Activated CD4-positive, alpha-beta T cell treated with anti-CD3 and anti-CD28 coated beads for 48 hours (primary cell): ENCODE measurements at regions not wholly inside any gene's neighbourhood (a gene's known extent, or its start where the extent isn't known, plus 50 kb on each side); places are given as distances from the start of the nearest gene placed in this dataset.
"Not testable (repeated sequence)": the region's sequence is repeated elsewhere in the genome, so short reads cannot be mapped to it uniquely, and the experiment has no call there.

Experiments used
- DNase-seq: peaks from one replicate; pipeline ENCODE4 v3.0.0-alpha.2; 2020

- DNase-seq: no peak
Observed at GRCh38 chr21:35982717-35983116, 77.6 kb downstream of the SETD4 start.

- DNase-seq: no peak
Observed at GRCh38 chr21:35981514-35982070, 78.7 kb downstream of the SETD4 start.

- DNase-seq: no peak
Observed at GRCh38 chr21:35980821-35981220, 79.5 kb downstream of the SETD4 start.

- DNase-seq: not testable (repeated sequence)
Observed at GRCh38 chr21:35977860-35978259, 82.5 kb downstream of the SETD4 start.

- DNase-seq: no peak
Observed at GRCh38 chr21:35976929-35977328, 83.4 kb downstream of the SETD4 start.

GRCh38 chr21:35976481-35976880, 83.8 kb downstream of the SETD4 start:
- no peak for DNase-seq

- no peak for DNase-seq
Observed at GRCh38 chr21:35974775-35975174, 85.6 kb downstream of the SETD4 start.

GRCh38 chr21:35971824-35972223, 88.5 kb downstream of the SETD4 start:
- DNase-seq: no peak

- DNase-seq: no peak
Observed at GRCh38 chr21:35969281-35969680, 91.0 kb downstream of the SETD4 start.

- no peak for DNase-seq
Observed at GRCh38 chr21:35968564-35968963, 91.8 kb downstream of the SETD4 start.

GRCh38 chr21:35965699-35966098, 94.6 kb downstream of the SETD4 start:
- no peak for DNase-seq

- DNase-seq: no peak
Observed at GRCh38 chr21:35963920-35964451, 96.3 kb downstream of the SETD4 start.

GRCh38 chr21:35962917-35963316, 97.4 kb downstream of the SETD4 start:
- DNase-seq: no peak

- DNase-seq: no peak
Observed at GRCh38 chr21:35954066-35954465, 106.3 kb downstream of the SETD4 start.

GRCh38 chr21:35953597-35953996, 106.7 kb downstream of the SETD4 start:
- no peak for DNase-seq

GRCh38 chr21:35952651-35953340, 107.5 kb downstream of the SETD4 start:
- no peak for DNase-seq

GRCh38 chr21:35948982-35949381, 111.3 kb downstream of the SETD4 start:
- DNase-seq: no peak

GRCh38 chr21:35945089-35945671, 115.1 kb downstream of the SETD4 start:
- no peak for DNase-seq

GRCh38 chr21:35943752-35944151, 116.6 kb downstream of the SETD4 start:
- DNase-seq: no peak

- no peak for DNase-seq
Observed at GRCh38 chr21:35942211-35943144, 117.8 kb downstream of the SETD4 start.

- DNase-seq: peak; percentile 6
Observed at GRCh38 chr21:35940074-35940927, 120.0 kb downstream of the SETD4 start.

- DNase-seq: no peak
Observed at GRCh38 chr21:35938446-35938845, 121.9 kb downstream of the SETD4 start.
